HEK293 (cell line): ENCODE measurements at regions not wholly inside any gene's neighbourhood (a gene's known extent, or its start where the extent isn't known, plus 50 kb on each side); places are given as distances from the start of the nearest gene placed in this dataset.

Experiments
- CTCF ChIA-PET: fragments of 350-600 bp; formaldehyde crosslinking; extraction: SDS; loops from one replicate; lab custom pipeline; 2021; ENCODE audit warnings: antibody characterized with exemption; lab: Yijun Ruan, JAX
- POLR2A ChIA-PET: fragments of 300-600 bp; formaldehyde crosslinking; extraction: SDS; loops from one replicate; lab custom pipeline; 2020; ENCODE audit warnings: antibody characterized with exemption, inconsistent platforms; lab: Yijun Ruan, JAX
- H3K27ac ChIP-seq: fragments of 200-500 bp; sonication (Bioruptor generic); 2 replicates; pipeline ENCODE4 v1.5.1; 2014; ENCODE audit warnings: low read depth, low read length, control low read depth, inconsistent platforms; ENCODE audit errors: extremely low read depth
- H3K36me3 ChIP-seq, 2 experiments: fragments of 200-500 bp in 1 of 2; sonication (Bioruptor generic) in 1 of 2; 1 replicate in 1 of 2; 2 replicates in 1 of 2; pipeline ENCODE4 v1.5.1; 2014 to 2017; ENCODE audit warnings: inconsistent platforms in 2 of 2, low read length in 2 of 2; ENCODE audit not compliant: control insufficient read depth in 2 of 2, insufficient read depth in 1 of 2
- H3K4me1 ChIP-seq: fragments of 200-500 bp; sonication (Bioruptor generic); 2 replicates; pipeline ENCODE4 v1.5.1; 2014; ENCODE audit warnings: mild to moderate bottlenecking, low read length, inconsistent platforms; ENCODE audit not compliant: control insufficient read depth, insufficient read depth
- H3K4me3 ChIP-seq: 2 replicates; pipeline ENCODE4 v1.5.1; 2011; ENCODE audit warnings: low read depth, mild to moderate bottlenecking, control low read depth, low read length, moderate library complexity
- H3K9me3 ChIP-seq: fragments of 200-500 bp; sonication (Bioruptor generic); 2 replicates; pipeline ENCODE4 v1.5.1; 2014; ENCODE audit warnings: low read depth, low read length, inconsistent platforms; ENCODE audit not compliant: control insufficient read depth, insufficient read depth
- GLI2 ChIP-seq: fragments of 450-650 bp; formaldehyde crosslinking; IDR thresholded peaks from 2 replicates; pipeline ENCODE4; 2017; ENCODE audit warnings: missing biosample characterization, missing genetic modification characterization, low read depth, borderline replicate concordance
- SP3 ChIP-seq: fragments of 450-650 bp; formaldehyde crosslinking; IDR thresholded peaks from 2 replicates; pipeline ENCODE4 v1.5.1; 2016; ENCODE audit warnings: missing biosample characterization, missing genetic modification characterization
- TRIM28 ChIP-seq: IDR thresholded peaks from 2 replicates; pipeline ENCODE4 v1.6.1; 2011; ENCODE audit warnings: low read length, control low read depth, borderline replicate concordance
- ZBTB11 ChIP-seq: fragments of 450-650 bp; formaldehyde crosslinking; conservative IDR thresholded peaks from 2 replicates; pipeline ENCODE4 v1.5.1; 2016; ENCODE audit warnings: low read depth, missing biosample characterization, missing genetic modification characterization
- ZBTB20 ChIP-seq: fragments of 450-650 bp; formaldehyde crosslinking; IDR thresholded peaks from 2 replicates; pipeline ENCODE4 v1.5.1; 2016; ENCODE audit warnings: missing biosample characterization, missing genetic modification characterization
- ZBTB44 ChIP-seq: fragments of 450-650 bp; IDR thresholded peaks from 2 replicates; pipeline ENCODE4 v1.5.1; 2018; ENCODE audit warnings: missing biosample characterization, mild to moderate bottlenecking, missing genetic modification characterization
- ZFHX2 ChIP-seq: fragments of 450-650 bp; formaldehyde crosslinking; conservative IDR thresholded peaks from 2 replicates; pipeline ENCODE4 v1.5.1; 2016; ENCODE audit warnings: missing biosample characterization, missing genetic modification characterization
- ZNF133 ChIP-seq: fragments of 450-650 bp; formaldehyde crosslinking; IDR thresholded peaks from 2 replicates; pipeline ENCODE4 v1.5.1; 2016; ENCODE audit warnings: missing biosample characterization, missing genetic modification characterization
- ZNF16 ChIP-seq: fragments of 450-650 bp; formaldehyde crosslinking; IDR thresholded peaks from 2 replicates; pipeline ENCODE4 v1.5.1; 2016; ENCODE audit warnings: low read depth, missing biosample characterization, missing genetic modification characterization
- ZNF175 ChIP-seq: fragments of 450-650 bp; formaldehyde crosslinking; IDR thresholded peaks from 2 replicates; pipeline ENCODE4 v1.5.1; 2016; ENCODE audit warnings: missing biosample characterization, missing genetic modification characterization
- ZNF18 ChIP-seq: fragments of 450-650 bp; formaldehyde crosslinking; IDR thresholded peaks from 2 replicates; pipeline ENCODE4 v1.5.1; 2016; ENCODE audit warnings: missing biosample characterization, missing genetic modification characterization
- ZNF239 ChIP-seq: fragments of 450-650 bp; formaldehyde crosslinking; IDR thresholded peaks from 2 replicates; pipeline ENCODE4 v1.5.1; 2016; ENCODE audit warnings: missing biosample characterization, missing genetic modification characterization
- ZNF302 ChIP-seq: fragments of 450-650 bp; formaldehyde crosslinking; IDR thresholded peaks from 2 replicates; pipeline ENCODE4 v1.5.1; 2016; ENCODE audit warnings: missing biosample characterization, missing genetic modification characterization, low read depth
- ZNF423 ChIP-seq: fragments of 450-650 bp; formaldehyde crosslinking; IDR thresholded peaks from 2 replicates; pipeline ENCODE4 v1.5.1; 2016; ENCODE audit warnings: missing biosample characterization, missing genetic modification characterization
- ZNF513 ChIP-seq: fragments of 450-650 bp; IDR thresholded peaks from 2 replicates; pipeline ENCODE4 v1.5.1; 2018; ENCODE audit warnings: missing biosample characterization, missing genetic modification characterization
- ZNF530 ChIP-seq: fragments of 450-650 bp; formaldehyde crosslinking; IDR thresholded peaks from 2 replicates; pipeline ENCODE4 v1.5.1; 2016; ENCODE audit warnings: low read depth, missing biosample characterization, missing genetic modification characterization
- ZNF548 ChIP-seq: fragments of 450-650 bp; formaldehyde crosslinking; IDR thresholded peaks from 2 replicates; pipeline ENCODE4 v1.5.1; 2016; ENCODE audit warnings: missing biosample characterization, missing genetic modification characterization
- ZNF596 ChIP-seq: fragments of 450-650 bp; IDR thresholded peaks from 2 replicates; pipeline ENCODE4 v1.5.0; 2018; ENCODE audit warnings: missing biosample characterization, mild to moderate bottlenecking, missing genetic modification characterization, moderate library complexity
- ZNF660 ChIP-seq: fragments of 450-650 bp; IDR thresholded peaks from 2 replicates; pipeline ENCODE4 v1.5.1; 2018; ENCODE audit warnings: missing biosample characterization, mild to moderate bottlenecking, missing genetic modification characterization
- ZNF707 ChIP-seq: fragments of 450-650 bp; formaldehyde crosslinking; IDR thresholded peaks from 2 replicates; pipeline ENCODE4 v1.5.1; 2016; ENCODE audit warnings: missing biosample characterization, missing genetic modification characterization
- ZSCAN5A ChIP-seq: fragments of 450-650 bp; formaldehyde crosslinking; IDR thresholded peaks from 2 replicates; pipeline ENCODE4 v1.5.1; 2016; ENCODE audit warnings: missing biosample characterization, missing genetic modification characterization
- TF ChIP-seq, protein P1 (sequence below): sonication (generic); formaldehyde crosslinking; IDR thresholded peaks from 2 replicates; pipeline ENCODE4 v1.8.1; 2022; ENCODE audit warnings: mild to moderate bottlenecking, moderate library complexity, missing genetic modification reagents
- TF ChIP-seq, protein P2 (sequence below): fragments of 450-650 bp; formaldehyde crosslinking; IDR thresholded peaks from 2 replicates; pipeline ENCODE4 v1.5.1; 2016; ENCODE audit warnings: missing biosample characterization, missing genetic modification characterization

DNA sequence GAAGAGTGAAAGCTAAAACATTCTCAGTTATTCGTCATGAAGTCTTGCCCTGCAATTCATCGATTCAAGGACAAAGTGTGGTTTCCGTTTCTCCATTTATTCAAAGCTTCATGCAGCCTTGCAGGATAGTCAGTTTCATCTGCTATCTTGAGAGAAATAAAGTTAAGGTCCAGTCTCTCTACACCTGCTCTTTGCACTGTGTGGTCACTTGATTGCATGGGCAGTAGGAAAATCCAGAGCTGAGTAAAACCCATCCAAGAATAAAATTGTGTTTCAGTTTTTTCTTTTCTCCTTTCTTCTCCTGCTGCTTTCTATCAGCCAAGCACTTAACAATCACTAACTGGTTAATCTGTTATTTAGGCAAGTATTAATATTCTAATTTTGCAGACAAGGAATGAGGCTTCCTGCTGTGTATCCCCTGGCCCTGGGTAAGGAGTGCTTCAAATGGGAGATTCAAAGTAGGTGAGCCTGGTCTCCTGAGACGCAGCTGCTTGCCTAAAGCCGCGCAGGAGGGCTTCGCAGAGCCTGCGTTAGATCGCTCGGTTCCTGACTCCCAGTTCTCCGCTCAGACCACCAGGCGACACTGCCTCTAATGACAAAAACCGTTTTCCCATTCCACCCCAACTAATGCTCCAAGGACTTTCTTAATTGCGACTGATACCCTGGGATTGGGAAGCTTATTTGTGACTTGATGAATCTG, 808.3 kb downstream of the TFAP2A start:
- Histone ChIP-seq H3K36me3 (no peaks in the 10 kb centered on the region), H3K4me3 (no peak overlapping the region), H3K4me1 (no peaks in the 10 kb centered on the region), H3K27ac (no peak overlapping the region), H3K9me3 (no peaks in the 10 kb centered on the region)
- ChIA-PET POLR2A (no interaction called here), CTCF (no interaction called here)
- TF ChIP-seq ZNF660 (tag by site-specific recombination) (no peak), ZNF707 (tag by site-specific recombination) (no peak), ZNF175 (tag by site-specific recombination) (no peak), ZBTB20 (tag by site-specific recombination) (no peak), ZNF513 (tag by site-specific recombination) (no peak), ZSCAN5A (tag by site-specific recombination) (no peak), ZNF239 (no peak), ZNF596 (no peak), ZNF423 (tag by site-specific recombination) (no peak), TRIM28 (no peak), SP3 (tag by site-specific recombination) (no peak), ZNF18 (no peak), ZNF530 (tag by site-specific recombination) (no peak), ZFHX2 (tag by site-specific recombination) (no peak), ZNF548 (no peak), ZNF133 (tag by site-specific recombination) (no peak), GLI2 (tag by site-specific recombination) (no peak)
- TF ChIP-seq, protein P1, sequence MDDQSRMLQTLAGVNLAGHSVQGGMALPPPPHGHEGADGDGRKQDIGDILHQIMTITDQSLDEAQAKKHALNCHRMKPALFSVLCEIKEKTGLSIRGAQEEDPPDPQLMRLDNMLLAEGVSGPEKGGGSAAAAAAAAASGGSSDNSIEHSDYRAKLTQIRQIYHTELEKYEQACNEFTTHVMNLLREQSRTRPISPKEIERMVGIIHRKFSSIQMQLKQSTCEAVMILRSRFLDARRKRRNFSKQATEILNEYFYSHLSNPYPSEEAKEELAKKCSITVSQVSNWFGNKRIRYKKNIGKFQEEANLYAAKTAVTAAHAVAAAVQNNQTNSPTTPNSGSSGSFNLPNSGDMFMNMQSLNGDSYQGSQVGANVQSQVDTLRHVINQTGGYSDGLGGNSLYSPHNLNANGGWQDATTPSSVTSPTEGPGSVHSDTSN (CRISPR knock-in tag), result no peak
- TF ChIP-seq, protein P2, sequence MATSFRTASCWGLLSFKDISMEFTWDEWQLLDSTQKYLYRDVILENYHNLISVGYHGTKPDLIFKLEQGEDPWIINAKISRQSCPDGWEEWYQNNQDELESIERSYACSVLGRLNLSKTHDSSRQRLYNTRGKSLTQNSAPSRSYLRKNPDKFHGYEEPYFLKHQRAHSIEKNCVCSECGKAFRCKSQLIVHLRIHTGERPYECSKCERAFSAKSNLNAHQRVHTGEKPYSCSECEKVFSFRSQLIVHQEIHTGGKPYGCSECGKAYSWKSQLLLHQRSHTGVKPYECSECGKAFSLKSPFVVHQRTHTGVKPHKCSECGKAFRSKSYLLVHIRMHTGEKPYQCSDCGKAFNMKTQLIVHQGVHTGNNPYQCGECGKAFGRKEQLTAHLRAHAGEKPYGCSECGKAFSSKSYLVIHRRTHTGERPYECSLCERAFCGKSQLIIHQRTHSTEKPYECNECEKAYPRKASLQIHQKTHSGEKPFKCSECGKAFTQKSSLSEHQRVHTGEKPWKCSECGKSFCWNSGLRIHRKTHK (tag by site-specific recombination), result no peak

DNA sequence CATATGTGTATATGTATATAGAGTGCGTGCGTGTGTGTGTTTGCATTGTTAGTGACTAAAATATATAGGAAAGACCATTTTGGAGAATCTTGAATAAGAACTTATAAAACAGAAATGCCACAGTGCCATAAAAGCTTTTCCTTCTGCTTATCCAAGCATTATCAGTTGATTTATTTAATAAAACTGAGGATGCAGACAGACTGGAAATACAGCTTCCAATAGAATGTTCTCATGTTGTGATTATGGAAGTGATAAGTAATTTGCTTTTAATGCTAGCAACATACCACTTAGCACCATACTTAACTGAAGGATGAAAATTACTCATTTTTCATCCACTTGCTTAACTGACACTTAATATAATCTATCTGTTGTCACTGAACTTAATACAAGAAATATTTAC, 820.1 kb downstream of the TFAP2A start:
- POLR2A ChIA-PET, result no interaction called here
- H3K9me3 ChIP-seq, result no peaks in the 10 kb centered on the region
- no peaks in the 10 kb centered on the region for H3K36me3 ChIP-seq
- H3K27ac ChIP-seq, result no peak overlapping the region
- no peak overlapping the region for H3K4me3 ChIP-seq
- CTCF ChIA-PET, result interaction anchor here (0.6 kb wide), 1 partner anchor 613 kb away, joined by 3 read pairs; no protein-coding TSS in a partner anchor
- H3K4me1 ChIP-seq, result no peaks in the 10 kb centered on the region
- TF ChIP-seq ZNF16 (tag by site-specific recombination) (no peak), ZNF302 (tag by site-specific recombination) (no peak), ZBTB11 (tag by site-specific recombination) (no peak), ZBTB44 (tag by site-specific recombination) (no peak)
